PFSK-1 (cell line): ENCODE measurements at regions not wholly inside any gene's neighbourhood (a gene's known extent, or its start where the extent isn't known, plus 50 kb on each side); places are given as distances from the start of the nearest gene placed in this dataset.

Experiments
- POLR2AphosphoS5 ChIP-seq: IDR thresholded peaks from 2 replicates; pipeline ENCODE4 v1.6.1; 2012; ENCODE audit warnings: low read depth, mild to moderate bottlenecking, control low read depth, low read length, moderate library complexity
- SIN3A ChIP-seq: IDR thresholded peaks from 2 replicates; pipeline ENCODE4 v1.6.1; 2012; ENCODE audit warnings: mild to moderate bottlenecking, low read length, moderate library complexity, borderline replicate concordance; ENCODE audit not compliant: insufficient read depth
- TAF1 ChIP-seq: IDR thresholded peaks from 2 replicates; pipeline ENCODE4 v1.6.1; 2012; ENCODE audit warnings: low read length, control low read depth, borderline replicate concordance; ENCODE audit not compliant: insufficient read depth
- TF ChIP-seq, protein P1 (sequence below), 2 experiments: IDR thresholded peaks; 2 replicates each; pipeline versions ENCODE4 v1.6.1 to v1.8.0; 2011 to 2012; ENCODE audit warnings: low read depth in 2 of 2, low read length in 2 of 2, control low read depth in 1 of 2, inconsistent platforms in 1 of 2, mild to moderate bottlenecking in 1 of 2, moderate library complexity in 1 of 2; ENCODE audit not compliant: insufficient read depth in 1 of 2

GRCh38 chr3:109818081-109818480 lies 480.7 kb upstream of the DPPA4 start:
- TF ChIP-seq TAF1, result no peak
- no peak for TF ChIP-seq POLR2AphosphoS5
- TF ChIP-seq SIN3A, result no peak
- TF ChIP-seq, protein P1, sequence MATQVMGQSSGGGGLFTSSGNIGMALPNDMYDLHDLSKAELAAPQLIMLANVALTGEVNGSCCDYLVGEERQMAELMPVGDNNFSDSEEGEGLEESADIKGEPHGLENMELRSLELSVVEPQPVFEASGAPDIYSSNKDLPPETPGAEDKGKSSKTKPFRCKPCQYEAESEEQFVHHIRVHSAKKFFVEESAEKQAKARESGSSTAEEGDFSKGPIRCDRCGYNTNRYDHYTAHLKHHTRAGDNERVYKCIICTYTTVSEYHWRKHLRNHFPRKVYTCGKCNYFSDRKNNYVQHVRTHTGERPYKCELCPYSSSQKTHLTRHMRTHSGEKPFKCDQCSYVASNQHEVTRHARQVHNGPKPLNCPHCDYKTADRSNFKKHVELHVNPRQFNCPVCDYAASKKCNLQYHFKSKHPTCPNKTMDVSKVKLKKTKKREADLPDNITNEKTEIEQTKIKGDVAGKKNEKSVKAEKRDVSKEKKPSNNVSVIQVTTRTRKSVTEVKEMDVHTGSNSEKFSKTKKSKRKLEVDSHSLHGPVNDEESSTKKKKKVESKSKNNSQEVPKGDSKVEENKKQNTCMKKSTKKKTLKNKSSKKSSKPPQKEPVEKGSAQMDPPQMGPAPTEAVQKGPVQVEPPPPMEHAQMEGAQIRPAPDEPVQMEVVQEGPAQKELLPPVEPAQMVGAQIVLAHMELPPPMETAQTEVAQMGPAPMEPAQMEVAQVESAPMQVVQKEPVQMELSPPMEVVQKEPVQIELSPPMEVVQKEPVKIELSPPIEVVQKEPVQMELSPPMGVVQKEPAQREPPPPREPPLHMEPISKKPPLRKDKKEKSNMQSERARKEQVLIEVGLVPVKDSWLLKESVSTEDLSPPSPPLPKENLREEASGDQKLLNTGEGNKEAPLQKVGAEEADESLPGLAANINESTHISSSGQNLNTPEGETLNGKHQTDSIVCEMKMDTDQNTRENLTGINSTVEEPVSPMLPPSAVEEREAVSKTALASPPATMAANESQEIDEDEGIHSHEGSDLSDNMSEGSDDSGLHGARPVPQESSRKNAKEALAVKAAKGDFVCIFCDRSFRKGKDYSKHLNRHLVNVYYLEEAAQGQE (IDR thresholded peaks at IDR 0.05; ENCODE audit: insufficient read depth in 1 of 2, low read depth in 2 of 2, low read length in 2 of 2), result no peak
